ENCODE measurements at regions not wholly inside any gene's neighbourhood (a gene's known extent, or its start where the extent isn't known, plus 50 kb on each side); places are given as distances from the start of the nearest gene placed in this dataset.

GRCh38 chr5:5782402-5782801 is 359.9 kb downstream of the ICE1 start:
- H3K79me2 ChIP-seq (ENCODE audit: control insufficient read depth, insufficient read depth, low read length), result no peaks in the 10 kb centered on the region
- H3K27me3 ChIP-seq (ENCODE audit: control insufficient read depth in 2 of 2, insufficient read depth in 2 of 2, low read length in 2 of 2), result no peaks in the 10 kb centered on the region
- no peaks in the 10 kb centered on the region for H3K9me1 ChIP-seq (replicated peaks; ENCODE audit: control insufficient read depth, extremely low read depth, insufficient read depth, low read length)
- no peak for TF ChIP-seq FOS (IDR thresholded peaks at IDR 0.05; ENCODE audit: borderline replicate concordance, insufficient read depth, low read length)
- no peak for TF ChIP-seq POLR2A (IDR thresholded peaks at IDR 0.05; ENCODE audit: low read depth, low read length)
- POLR2A ChIA-PET, result no interaction called here
- no peak overlapping the region for H3K4me3 ChIP-seq (replicated peaks in 1 of 3; ENCODE audit: insufficient read depth in 1 of 3, low read depth in 1 of 3, low read length in 3 of 3)
- no peaks in the 10 kb centered on the region for H3K4me1 ChIP-seq (ENCODE audit: control insufficient read depth, extremely low read depth, insufficient read depth, low read length)
- CTCF ChIA-PET, result interaction anchor here (0.7 kb wide), 1 partner anchor 30 kb away, joined by 3 read pairs; no protein-coding TSS in a partner anchor
- H3K9ac ChIP-seq (replicated peaks; ENCODE audit: extremely low read depth, insufficient read depth, low read length), result no peak overlapping the region
- H3K9me3 ChIP-seq (replicated peaks; ENCODE audit: control insufficient read depth, insufficient read depth, low read length), result peaks cover 2% of the 10 kb centered on the region
- no peaks in the 10 kb centered on the region for H3K36me3 ChIP-seq (ENCODE audit: control insufficient read depth in 2 of 2, extremely low read depth in 1 of 2, insufficient read depth in 2 of 2, low read length in 2 of 2)
- dilution Hi-C loops (cut with MboI; ENCODE audit: extremely low pct_ligation_motif_present, low sequenced_read_pairs), result no loop called here
- H3K27ac ChIP-seq (ENCODE audit: insufficient read depth, low read depth, low read length), result no peak overlapping the region
- no peaks in the 10 kb centered on the region for H4K20me1 ChIP-seq (replicated peaks; ENCODE audit: control insufficient read depth, extremely low read depth, insufficient read depth, low read length)
- no peak overlapping the region for H3K4me2 ChIP-seq (ENCODE audit: insufficient read depth, low read length)
- no peak for FAIRE-seq
- intact Hi-C loops (cut with micrococcal nuclease), result no loop called here
- no TSS peak for BruUV-seq (replicated peaks)
- H2AFZ ChIP-seq (ENCODE audit: low read depth, low read length), result no peak overlapping the region
- no peak for DNase-seq (ENCODE audit: low read depth, low spot score)

GRCh38 chr5:5781335-5781734 is 358.9 kb downstream of the ICE1 start:
- H3K4me2 ChIP-seq (ENCODE audit: insufficient read depth, low read length), result no peak overlapping the region
- BruUV-seq (replicated peaks), result no TSS peak
- H3K36me3 ChIP-seq (ENCODE audit: control insufficient read depth in 2 of 2, extremely low read depth in 1 of 2, insufficient read depth in 2 of 2, low read length in 2 of 2), result no peaks in the 10 kb centered on the region
- FAIRE-seq, result no peak
- TF ChIP-seq POLR2A (IDR thresholded peaks at IDR 0.05; ENCODE audit: low read depth, low read length) (no peak), GATA2 (IDR thresholded peaks at IDR 0.05; ENCODE audit: insufficient read depth, insufficient read length, low read depth, low read length) (no peak), POLR2AphosphoS5 (IDR thresholded peaks at IDR 0.05; ENCODE audit: insufficient read depth, low read depth, low read length) (no peak), MYC (IDR thresholded peaks at IDR 0.05; ENCODE audit: low read depth, low read length) (no peak), CTCF (IDR thresholded peaks at IDR 0.05; ENCODE audit: extremely low read depth in 1 of 2, insufficient read depth in 1 of 2, low read depth in 1 of 2, low read length in 2 of 2) (no peak), MAX (IDR thresholded peaks at IDR 0.05; ENCODE audit: insufficient read depth, insufficient read length) (no peak), FOS (IDR thresholded peaks at IDR 0.05; ENCODE audit: borderline replicate concordance, insufficient read depth, low read length) (no peak), JUN (IDR thresholded peaks at IDR 0.05; ENCODE audit: borderline replicate concordance, insufficient read depth, insufficient read length, low read depth) (no peak), EZH2 (IDR thresholded peaks at IDR 0.05; ENCODE audit: borderline replicate concordance, low read depth, low read length, severe bottlenecking) (no peak)
- dilution Hi-C loops (cut with MboI; ENCODE audit: extremely low pct_ligation_motif_present, low sequenced_read_pairs), result no loop called here
- CTCF ChIA-PET, result no interaction called here
- no peaks in the 10 kb centered on the region for H3K9me1 ChIP-seq (replicated peaks; ENCODE audit: control insufficient read depth, extremely low read depth, insufficient read depth, low read length)
- H4K20me1 ChIP-seq (replicated peaks; ENCODE audit: control insufficient read depth, extremely low read depth, insufficient read depth, low read length), result no peaks in the 10 kb centered on the region
- no peaks in the 10 kb centered on the region for H3K79me2 ChIP-seq (ENCODE audit: control insufficient read depth, insufficient read depth, low read length)
- no peak overlapping the region for H3K9ac ChIP-seq (replicated peaks; ENCODE audit: extremely low read depth, insufficient read depth, low read length)
- H3K4me1 ChIP-seq (ENCODE audit: control insufficient read depth, extremely low read depth, insufficient read depth, low read length), result no peaks in the 10 kb centered on the region
- POLR2A ChIA-PET, result no interaction called here
- no peak overlapping the region for H3K27ac ChIP-seq (ENCODE audit: insufficient read depth, low read depth, low read length)
- DNase-seq (ENCODE audit: low read depth, low spot score), result no peak
- H3K4me3 ChIP-seq (replicated peaks in 1 of 3; ENCODE audit: insufficient read depth in 1 of 3, low read depth in 1 of 3, low read length in 3 of 3), result no peak overlapping the region
- H3K9me3 ChIP-seq (replicated peaks; ENCODE audit: control insufficient read depth, insufficient read depth, low read length), result peaks cover 5% of the 10 kb centered on the region
- intact Hi-C loops (cut with micrococcal nuclease), result no loop called here
- H2AFZ ChIP-seq (ENCODE audit: low read depth, low read length), result no peak overlapping the region
- no peaks in the 10 kb centered on the region for H3K27me3 ChIP-seq (ENCODE audit: control insufficient read depth in 2 of 2, insufficient read depth in 2 of 2, low read length in 2 of 2)
